Lung (tissue), 11 donors: ENCODE measurements at regions not wholly inside any gene's neighbourhood (a gene's known extent, or its start where the extent isn't known, plus 50 kb on each side); places are given as distances from the start of the nearest gene placed in this dataset.

Source experiments
- ATAC-seq: fragments of 200-7000 bp; cut with Tn5 transposase; one replicate; pipeline ENCODE4 v1.9.1; 2020; ENCODE audit warnings: moderate number of reproducible peaks; ENCODE audit not compliant: insufficient read depth, low FRiP score
- DNase-seq, 3 donors: peaks; one replicate each; pipeline ENCODE4 v3.0.0-alpha.2; 2013 to 2017
- H3K27ac ChIP-seq, 2 donors: one replicate each; pipeline ENCODE4 v1.5.1; 2013; ENCODE audit warnings: mild to moderate bottlenecking in 2 of 2, moderate library complexity in 2 of 2, control low read depth in 1 of 2, inconsistent platforms in 1 of 2, low read depth in 1 of 2, low read length in 1 of 2
- H3K27me3 ChIP-seq, 3 donors: one replicate each; pipeline ENCODE4 v1.5.1; 2013; ENCODE audit warnings: low read length in 2 of 3; ENCODE audit not compliant: control insufficient read depth in 3 of 3, insufficient read depth in 3 of 3
- H3K36me3 ChIP-seq, 4 donors: one replicate each; pipeline ENCODE4 v1.5.1; 2013; ENCODE audit warnings: low read length in 4 of 4, mild to moderate bottlenecking in 1 of 4, moderate library complexity in 1 of 4; ENCODE audit not compliant: control insufficient read depth in 4 of 4, insufficient read depth in 4 of 4
- H3K4me1 ChIP-seq, 5 donors: one replicate each; pipeline ENCODE4 v1.5.1; 2013; ENCODE audit warnings: low read length in 5 of 5, mild to moderate bottlenecking in 2 of 5, moderate library complexity in 1 of 5; ENCODE audit not compliant: control insufficient read depth in 5 of 5, insufficient read depth in 5 of 5
- H3K4me3 ChIP-seq: one replicate; pipeline ENCODE4 v1.5.1; 2013; ENCODE audit warnings: mild to moderate bottlenecking, control low read depth, moderate library complexity
- H3K9ac ChIP-seq, 2 donors: one replicate each; pipeline ENCODE4 v1.5.1; 2013; ENCODE audit warnings: low read length in 2 of 2, control low read depth in 1 of 2; ENCODE audit not compliant: insufficient read depth in 1 of 2
- H3K9me3 ChIP-seq, 4 donors: one replicate each; pipeline ENCODE4 v1.5.1; 2013; ENCODE audit warnings: low read length in 3 of 4, mild to moderate bottlenecking in 1 of 4, moderate library complexity in 1 of 4; ENCODE audit not compliant: control insufficient read depth in 4 of 4, insufficient read depth in 3 of 4
- WGBS, 2 donors: extraction: QIAGEN DNeasy Blood & Tissue Kit; methylation state at CpG; one replicate each; pipeline ENCODE4 v1.1.7; 2013; 5-methylcytosine and 5-hydroxymethylcytosine counted together
- TF ChIP-seq, protein P1 (sequence below): IDR thresholded peaks from 2 replicates; pipeline ENCODE4 v1.5.1; 2012; ENCODE audit warnings: mild to moderate bottlenecking; ENCODE audit errors: control extremely low read depth, extremely low read depth
- donor health status: control.
- donor health status: control.
- donor health status: Bipolar disorder and iron deficiency.
- donor health status: healthy.
- donor health status: DM: yes; HTN: yes; CAD: no.

DNA sequence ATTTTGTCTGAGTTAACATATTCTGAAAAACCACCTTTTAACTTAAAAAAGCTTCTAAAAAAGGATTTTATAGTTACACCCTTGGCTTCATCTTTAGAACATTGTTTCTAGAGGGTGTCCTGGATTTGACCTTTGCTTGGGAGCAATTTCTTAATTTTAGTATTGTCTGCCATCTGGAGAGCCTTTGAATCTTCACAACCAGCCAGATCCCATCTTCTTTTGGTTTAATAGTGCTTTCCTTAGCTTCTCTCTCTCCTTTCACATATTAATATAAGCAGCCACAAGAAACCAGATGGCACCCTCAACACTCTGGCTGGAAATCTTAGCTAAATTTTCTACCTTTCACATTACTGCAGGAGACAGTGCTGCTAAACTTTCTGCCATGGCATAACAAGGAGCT, 76.5 kb upstream of the TSPAN2 start:
- Histone ChIP-seq H3K4me1 (no peaks in the 10 kb centered on the region), H3K36me3 (no peaks in the 10 kb centered on the region), H3K9me3 (peaks cover 0 to 2% (median 0%) of the 10 kb centered on the region in 4 donors), H3K9ac (no peak overlapping the region), H3K27me3 (no peaks in the 10 kb centered on the region), H3K4me3 (no peak overlapping the region), H3K27ac (no peak overlapping the region)
- TF ChIP-seq, protein P1, sequence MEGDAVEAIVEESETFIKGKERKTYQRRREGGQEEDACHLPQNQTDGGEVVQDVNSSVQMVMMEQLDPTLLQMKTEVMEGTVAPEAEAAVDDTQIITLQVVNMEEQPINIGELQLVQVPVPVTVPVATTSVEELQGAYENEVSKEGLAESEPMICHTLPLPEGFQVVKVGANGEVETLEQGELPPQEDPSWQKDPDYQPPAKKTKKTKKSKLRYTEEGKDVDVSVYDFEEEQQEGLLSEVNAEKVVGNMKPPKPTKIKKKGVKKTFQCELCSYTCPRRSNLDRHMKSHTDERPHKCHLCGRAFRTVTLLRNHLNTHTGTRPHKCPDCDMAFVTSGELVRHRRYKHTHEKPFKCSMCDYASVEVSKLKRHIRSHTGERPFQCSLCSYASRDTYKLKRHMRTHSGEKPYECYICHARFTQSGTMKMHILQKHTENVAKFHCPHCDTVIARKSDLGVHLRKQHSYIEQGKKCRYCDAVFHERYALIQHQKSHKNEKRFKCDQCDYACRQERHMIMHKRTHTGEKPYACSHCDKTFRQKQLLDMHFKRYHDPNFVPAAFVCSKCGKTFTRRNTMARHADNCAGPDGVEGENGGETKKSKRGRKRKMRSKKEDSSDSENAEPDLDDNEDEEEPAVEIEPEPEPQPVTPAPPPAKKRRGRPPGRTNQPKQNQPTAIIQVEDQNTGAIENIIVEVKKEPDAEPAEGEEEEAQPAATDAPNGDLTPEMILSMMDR: no peak
- ATAC-seq (no peak), DNase-seq (no peak)

DNA sequence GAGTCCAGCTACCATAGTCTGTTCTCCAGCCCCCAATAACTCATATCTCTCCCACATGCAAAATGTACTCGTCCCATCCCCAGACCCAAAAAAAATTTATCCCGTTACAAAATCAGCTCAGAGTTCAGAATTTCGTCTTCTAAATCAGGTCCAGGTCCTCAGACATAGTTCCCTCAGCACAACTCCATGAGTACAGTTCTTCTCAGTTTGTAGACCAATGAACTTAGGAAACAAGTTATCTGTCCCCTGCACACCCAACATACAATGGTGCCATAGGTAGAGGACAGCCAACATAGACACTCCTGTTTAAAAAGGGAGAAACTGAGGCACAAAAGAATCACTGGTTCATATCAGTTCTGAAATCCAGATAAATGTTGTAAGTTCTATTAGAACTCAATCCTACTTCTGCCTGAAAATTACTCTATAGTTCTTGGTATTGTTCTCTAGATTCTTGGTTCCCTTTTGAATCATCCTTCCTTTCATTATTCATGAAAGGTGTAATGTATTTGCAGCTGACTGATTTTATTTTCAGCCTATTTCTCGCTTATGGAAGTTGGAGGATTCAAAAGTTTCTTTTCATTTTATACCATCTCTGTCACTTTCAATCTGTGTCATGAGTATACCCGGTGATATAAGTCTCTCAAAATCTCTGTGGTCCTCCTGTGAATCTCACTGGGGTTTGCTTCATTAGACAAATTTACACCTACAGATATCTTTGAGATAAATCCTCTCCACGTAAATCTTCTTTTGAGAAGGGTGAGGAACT, 75.8 kb upstream of the TSPAN2 start:
- Histone ChIP-seq H3K9me3 (peaks cover 0 to 2% (median 0%) of the 10 kb centered on the region in 4 donors), H3K9ac (no peak overlapping the region), H3K36me3 (no peaks in the 10 kb centered on the region), H3K4me3 (no peak overlapping the region), H3K27me3 (no peaks in the 10 kb centered on the region), H3K27ac (no peak overlapping the region), H3K4me1 (no peaks in the 10 kb centered on the region)
- no peak for DNase-seq
- TF ChIP-seq, protein P1: no peak
- ATAC-seq: no peak
- WGBS, 2 donors: 88 to 92% methylated on average over 6 of the region's 6 CpGs

- Histone ChIP-seq H3K4me3 (no peak overlapping the region), H3K27me3 (no peaks in the 10 kb centered on the region), H3K9me3 (peaks cover 0 to 2% (median 0%) of the 10 kb centered on the region in 4 donors), H3K36me3 (no peaks in the 10 kb centered on the region), H3K9ac (no peak overlapping the region), H3K27ac (no peak overlapping the region), H3K4me1 (no peaks in the 10 kb centered on the region)
- DNase-seq (no peak), ATAC-seq (no peak)
- 47 to 70% methylated on average over 1 of the region's 1 CpG for WGBS, 2 donors
- TF ChIP-seq, protein P1: no peak
Measured at GRCh38 chr1:115164484-115164883, 75.2 kb upstream of the TSPAN2 start.

GRCh38 chr1:115160728-115161127, 71.4 kb upstream of the TSPAN2 start:
- no peak for ATAC-seq
- Histone ChIP-seq H3K4me1 (peaks cover 0 to 7% (median 0%) of the 10 kb centered on the region in 5 donors), H3K27ac (no peak overlapping the region), H3K4me3 (no peak overlapping the region), H3K9ac (no peak overlapping the region), H3K9me3 (no peaks in the 10 kb centered on the region), H3K36me3 (no peaks in the 10 kb centered on the region), H3K27me3 (no peaks in the 10 kb centered on the region)
- TF ChIP-seq, protein P1: no peak
- no peak for DNase-seq
